ENCODE measurements at regions not wholly inside any gene's neighbourhood (a gene's known extent, or its start where the extent isn't known, plus 50 kb on each side); places are given as distances from the start of the nearest gene placed in this dataset.

- TF ChIP-seq CTCF (IDR thresholded peaks at IDR 0.05), result no peak
- no peak for TF ChIP-seq CREM (CRISPR knock-in tag; IDR thresholded peaks at IDR 0.05)
- no peak for TF ChIP-seq JUN (CRISPR knock-in tag; IDR thresholded peaks at IDR 0.05)
- no peak for TF ChIP-seq FOXP1 (CRISPR knock-in tag; IDR thresholded peaks at IDR 0.05; ENCODE audit: borderline replicate concordance)
Measured at GRCh38 chr6:144574796-144575195, 289.7 kb downstream of the UTRN start.

Data from WTC11 (cell line).